HG02943 (cell line): ENCODE measurements at regions not wholly inside any gene's neighbourhood (a gene's known extent, or its start where the extent isn't known, plus 50 kb on each side); places are given as distances from the start of the nearest gene placed in this dataset.
"Not testable (repeated sequence)": the region's sequence is repeated elsewhere in the genome, so short reads cannot be mapped to it uniquely, and the experiment has no call there.

Experiments used
- ATAC-seq: cut with Tn5 transposase; IDR thresholded peaks from one replicate; pipeline ENCODE4 v1.9.1; 2021; ENCODE audit warnings: mild to moderate bottlenecking, low read depth, moderate library complexity; ENCODE audit not compliant: unreplicated experiment

DNA sequence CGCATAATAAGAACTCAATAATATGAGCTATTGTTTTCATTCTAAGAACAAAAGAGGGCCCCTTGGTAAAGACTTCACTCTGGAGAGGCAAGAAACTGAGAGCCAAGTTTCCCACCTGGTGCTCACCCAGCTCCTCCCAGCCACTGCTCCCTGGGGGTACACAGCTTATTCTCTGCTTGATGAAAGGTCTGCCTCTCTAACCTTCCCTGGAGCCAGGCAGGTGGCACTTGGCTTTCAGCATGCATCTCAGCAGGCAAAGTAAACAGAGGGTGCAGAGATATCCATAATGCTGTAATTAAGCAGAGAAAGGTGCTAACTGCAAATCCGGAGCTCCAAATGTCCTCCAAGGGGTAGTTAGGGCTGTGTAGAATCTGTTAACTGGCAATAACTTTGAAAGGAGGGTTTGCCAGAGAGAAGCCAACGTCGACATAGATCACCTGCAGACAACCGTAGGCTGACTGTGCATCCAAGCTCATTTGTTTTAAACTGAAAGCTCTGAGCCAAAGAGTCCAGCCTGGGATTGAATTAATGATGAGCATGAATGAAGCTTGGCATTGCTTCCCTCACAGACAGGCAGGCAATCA lies 159.6 kb upstream of the PROK2 start:
- ATAC-seq = no peak

DNA sequence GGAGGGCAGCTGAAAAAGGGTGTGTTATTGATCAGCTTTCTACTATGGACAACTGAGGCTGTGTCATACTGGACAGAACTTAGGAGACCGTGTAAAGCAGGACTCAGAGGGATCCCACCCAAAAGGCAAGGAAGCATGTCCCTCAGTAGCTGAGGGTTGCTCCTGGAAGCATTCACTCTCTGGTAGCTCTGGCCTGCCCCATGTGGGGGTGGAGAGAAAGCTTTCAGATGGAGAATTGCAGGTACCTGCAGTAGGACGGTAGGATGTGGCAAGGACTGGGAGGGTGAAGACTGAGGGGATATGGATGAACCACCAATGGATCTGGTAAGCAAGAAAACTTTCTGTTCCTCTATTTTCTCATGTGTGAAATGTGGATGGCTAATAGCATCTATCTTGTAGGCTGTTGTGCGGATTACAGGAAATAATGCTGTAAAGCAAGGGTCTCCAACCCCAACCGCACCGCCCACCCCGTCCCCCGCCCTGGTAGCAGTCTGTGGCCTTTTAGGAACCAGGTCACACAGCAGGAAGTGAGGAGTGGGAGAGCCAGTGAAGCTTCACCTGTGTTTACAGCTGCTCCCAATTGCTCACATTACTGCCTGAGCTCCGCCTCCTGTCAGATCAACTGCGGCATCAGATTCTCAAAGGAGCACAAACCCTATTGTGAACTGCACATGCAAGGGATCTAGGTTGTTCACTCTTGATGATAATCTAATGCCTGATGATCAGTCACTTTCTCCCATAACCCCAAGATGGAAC lies 157.7 kb upstream of the PROK2 start:
- no peak for ATAC-seq

DNA sequence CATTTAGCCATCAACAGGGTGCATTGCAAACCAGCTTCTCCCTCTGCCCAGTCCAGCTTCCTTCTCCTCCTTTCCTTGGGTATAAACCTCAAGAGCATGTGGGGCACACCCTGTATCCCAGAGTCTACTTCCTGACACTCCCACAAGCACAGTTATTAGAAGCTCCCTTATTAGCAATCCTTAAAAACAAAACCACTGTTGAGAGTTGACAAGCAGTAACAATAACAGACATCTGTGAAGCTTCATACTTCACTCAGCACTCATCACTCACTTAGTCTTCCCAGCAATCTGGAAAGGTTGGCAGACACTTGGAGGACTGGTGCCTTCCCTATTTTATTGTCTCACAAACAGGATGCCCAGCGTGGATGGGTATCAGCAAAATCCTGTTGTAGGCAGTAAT lies 155.5 kb upstream of the PROK2 start:
- ATAC-seq = no peak

DNA sequence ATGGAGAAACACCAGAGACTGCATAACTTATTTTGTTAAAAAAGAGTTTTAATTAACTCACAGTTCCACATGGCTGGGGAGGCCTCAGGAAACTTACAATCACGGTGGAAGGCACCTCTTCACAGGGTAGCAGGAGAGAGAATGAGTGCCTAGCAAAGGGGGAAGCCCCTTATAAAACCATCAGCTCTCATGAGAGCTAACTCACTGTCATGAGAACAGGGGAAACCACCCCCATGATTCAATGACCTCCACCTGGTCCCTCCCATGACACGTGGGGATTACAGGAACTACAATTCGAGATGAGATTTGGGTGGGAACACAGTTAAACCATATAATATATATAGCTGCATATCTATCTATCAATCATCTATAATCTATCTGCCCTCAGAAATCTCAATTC lies 153.1 kb upstream of the PROK2 start:
- ATAC-seq = not testable (repeated sequence)

DNA sequence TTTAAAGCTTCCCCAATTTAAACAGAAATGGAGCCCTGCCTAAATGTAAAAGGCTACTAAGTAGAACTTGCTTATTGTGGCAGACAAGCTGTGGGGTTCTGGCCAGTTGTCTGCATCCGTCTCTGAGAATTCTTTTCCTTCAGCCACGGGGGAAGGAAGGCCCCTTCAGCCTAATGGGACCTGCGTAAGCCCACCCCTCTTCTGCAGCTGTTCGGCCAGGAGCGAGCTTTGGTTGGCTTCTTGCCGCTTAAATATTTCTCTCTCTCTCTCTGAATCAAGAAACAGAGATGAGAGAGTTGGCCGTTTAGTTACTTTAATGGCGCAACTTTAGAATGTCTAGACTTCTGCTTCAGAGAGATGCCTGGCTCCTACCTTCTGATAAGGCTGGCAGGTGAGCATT lies 151.7 kb upstream of the PROK2 start:
- no peak for ATAC-seq

DNA sequence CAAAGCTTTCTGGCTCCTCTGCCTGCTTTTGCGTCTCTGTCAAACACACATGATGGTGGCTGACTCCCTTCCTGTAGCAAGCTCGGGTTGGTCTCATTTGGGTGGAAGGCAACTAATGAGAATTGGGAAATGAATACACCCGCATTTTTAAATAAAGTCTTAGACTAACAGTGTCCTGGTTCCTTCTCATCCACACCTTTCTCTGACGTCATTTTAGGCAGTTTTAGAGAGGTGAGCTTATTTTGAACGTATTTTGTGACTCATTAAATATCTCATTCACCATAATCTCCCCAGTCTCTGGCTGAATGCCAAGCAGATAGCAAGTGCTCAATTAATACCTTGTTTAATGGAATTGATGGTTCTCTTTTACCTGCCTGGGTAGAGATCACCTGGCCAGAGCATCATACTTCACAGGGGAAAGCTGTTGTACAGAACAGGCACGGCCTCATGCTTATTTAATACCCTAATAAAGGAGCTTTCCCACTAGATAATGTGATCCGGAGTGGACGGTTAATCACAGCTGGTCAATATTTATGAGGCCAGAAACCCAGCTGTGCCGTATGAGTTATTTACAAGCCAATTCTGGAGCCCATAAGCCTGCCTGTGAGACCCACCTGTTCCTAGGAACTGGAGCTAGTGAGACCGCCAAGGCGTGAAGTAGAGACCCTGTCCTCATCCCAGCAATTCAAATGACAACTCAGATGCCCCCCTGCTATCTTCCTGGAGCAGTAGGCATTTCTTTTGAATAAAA lies 149.7 kb upstream of the PROK2 start:
- no peak for ATAC-seq

DNA sequence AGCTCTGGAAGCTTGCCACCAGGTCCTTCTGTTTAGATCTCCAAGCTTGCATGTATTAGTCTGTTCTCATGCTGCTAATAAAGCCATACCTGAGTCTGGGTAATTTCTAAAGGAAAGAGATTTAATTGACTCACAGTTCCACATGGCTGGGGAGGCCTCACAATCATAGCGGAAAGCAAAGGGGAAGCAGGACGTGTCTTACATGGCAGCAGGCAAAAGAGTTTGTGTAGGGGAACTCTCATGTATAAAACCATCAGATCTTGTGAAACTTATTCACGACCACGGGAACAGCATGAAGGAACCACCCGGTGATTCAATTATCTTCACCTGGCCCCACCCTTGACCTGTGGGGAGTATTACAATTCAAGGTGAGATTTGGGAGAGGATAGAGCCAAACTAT lies 147.0 kb upstream of the PROK2 start:
- no peak for ATAC-seq

DNA sequence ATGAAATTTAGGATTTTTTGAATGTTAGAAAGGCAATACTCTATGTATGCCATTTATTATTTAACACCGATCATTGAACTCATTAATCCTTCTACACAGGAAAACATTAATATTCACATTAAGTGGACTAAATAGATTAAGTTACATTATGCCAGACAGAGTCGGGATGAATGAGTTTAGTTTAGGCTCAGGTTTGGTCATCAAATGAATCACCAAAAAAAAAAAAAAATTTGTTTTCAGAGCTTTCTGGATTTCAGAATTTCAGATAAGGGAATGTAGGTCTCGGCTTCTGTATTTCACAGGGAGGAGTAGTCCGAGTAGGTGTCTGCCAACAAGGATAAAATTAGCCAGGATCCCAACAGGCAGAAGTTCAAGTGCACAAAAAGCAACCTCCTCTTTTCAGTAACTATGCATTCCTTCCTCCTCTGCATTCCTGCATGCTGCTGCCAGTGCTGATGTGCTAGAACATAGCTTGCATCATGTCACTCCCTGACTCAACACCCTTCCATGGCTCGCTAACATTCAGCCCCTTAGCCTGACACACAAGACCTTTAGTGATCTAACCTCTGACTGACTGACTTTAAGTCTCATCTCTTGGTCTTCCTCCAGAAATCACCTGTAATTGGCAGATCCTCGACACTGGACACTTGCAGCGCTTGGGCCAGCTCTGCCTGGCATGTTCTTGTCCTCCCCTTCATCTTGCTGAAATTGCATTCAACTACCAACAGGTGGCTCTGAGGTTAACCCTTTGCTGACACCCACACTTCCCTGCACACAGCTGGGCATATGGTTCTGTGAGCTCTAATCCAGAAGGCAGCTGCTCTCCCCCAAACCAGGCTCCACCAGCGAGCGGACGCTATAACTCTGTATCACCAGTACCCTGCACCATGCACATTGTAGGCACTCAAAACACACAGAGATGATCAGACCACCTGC lies 145.4 kb upstream of the PROK2 start:
- no peak for ATAC-seq

DNA sequence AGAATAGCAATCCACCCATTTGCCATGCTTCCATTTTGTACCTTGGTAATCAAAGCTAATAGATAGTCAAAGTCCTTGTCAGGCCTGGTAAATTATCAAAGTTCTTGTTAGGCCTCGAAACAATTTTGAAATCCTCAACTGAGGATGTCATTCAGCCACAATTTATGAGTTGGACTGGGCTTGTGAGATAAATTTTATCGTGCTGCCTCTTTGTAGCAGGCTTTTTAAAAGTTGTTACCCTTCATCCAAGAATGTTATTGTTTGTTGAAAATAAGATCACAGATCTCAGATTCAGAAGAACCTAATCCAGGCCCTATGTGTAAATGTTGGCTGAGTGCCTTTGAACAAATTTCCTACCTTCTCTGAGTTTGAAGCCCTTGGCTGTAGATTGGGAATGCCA lies 143.3 kb upstream of the PROK2 start:
- no peak for ATAC-seq

DNA sequence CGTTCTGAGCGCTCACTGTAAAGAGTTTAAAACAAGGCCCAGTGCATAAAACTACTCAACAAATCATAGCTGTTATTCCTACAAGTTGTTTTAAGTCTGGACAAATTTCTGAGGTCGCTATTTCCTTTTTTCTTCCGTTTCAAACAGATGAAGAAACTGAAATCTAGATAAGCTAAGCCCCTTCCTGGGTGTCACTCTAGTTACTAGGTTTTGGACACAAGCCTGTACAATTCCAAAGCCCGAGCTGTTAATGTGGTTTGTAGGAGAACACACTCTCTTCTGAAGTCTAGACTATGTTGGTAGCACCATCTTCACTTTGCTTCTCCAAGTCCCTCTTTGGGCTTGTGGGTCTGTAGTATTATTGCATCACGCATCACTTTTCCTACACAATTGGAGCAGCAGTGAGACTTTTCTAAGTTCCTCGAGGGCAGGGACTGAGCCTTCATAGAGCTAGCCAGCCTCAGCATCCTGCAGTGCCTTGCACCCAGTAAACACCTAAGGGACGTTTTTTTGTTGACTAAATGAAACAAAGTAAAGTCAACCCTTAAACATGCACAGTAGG lies 142.6 kb upstream of the PROK2 start:
- ATAC-seq = no peak

DNA sequence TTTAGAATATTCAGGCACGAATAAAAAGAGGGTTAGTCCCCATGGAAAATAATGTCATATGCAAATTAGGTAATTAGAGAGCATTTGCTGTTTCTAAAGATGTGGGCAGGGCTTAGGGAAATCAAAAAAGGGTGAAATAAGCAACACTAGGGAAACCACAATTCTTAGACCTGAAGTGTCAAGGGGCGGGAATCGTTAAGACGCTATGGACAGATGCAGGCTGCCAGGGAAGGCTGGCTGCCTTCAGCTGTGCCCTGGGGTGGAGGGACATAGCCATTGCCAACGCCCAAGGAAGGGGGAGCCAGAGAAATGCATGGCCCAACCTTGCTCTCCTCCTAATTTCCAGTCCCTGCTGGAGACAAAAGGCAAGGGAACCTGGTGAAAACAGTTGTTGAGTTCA lies 141.7 kb upstream of the PROK2 start:
- ATAC-seq = no peak

DNA sequence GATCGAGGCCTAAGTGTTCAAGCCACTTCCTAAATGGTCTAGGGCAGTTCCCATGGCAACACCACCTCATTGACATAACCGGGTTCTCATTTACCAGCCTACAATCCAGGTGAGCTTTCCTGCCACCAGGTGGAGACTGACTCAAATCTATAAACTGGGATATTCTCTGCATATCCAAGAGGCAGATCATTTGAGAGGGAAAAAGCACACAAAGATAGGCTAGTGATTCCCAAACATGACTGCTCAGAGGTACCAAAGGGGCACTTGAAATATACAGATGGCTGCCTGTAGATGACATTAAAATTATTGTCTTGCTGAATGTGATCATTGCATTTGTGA lies 141.3 kb upstream of the PROK2 start:
- ATAC-seq = no peak

DNA sequence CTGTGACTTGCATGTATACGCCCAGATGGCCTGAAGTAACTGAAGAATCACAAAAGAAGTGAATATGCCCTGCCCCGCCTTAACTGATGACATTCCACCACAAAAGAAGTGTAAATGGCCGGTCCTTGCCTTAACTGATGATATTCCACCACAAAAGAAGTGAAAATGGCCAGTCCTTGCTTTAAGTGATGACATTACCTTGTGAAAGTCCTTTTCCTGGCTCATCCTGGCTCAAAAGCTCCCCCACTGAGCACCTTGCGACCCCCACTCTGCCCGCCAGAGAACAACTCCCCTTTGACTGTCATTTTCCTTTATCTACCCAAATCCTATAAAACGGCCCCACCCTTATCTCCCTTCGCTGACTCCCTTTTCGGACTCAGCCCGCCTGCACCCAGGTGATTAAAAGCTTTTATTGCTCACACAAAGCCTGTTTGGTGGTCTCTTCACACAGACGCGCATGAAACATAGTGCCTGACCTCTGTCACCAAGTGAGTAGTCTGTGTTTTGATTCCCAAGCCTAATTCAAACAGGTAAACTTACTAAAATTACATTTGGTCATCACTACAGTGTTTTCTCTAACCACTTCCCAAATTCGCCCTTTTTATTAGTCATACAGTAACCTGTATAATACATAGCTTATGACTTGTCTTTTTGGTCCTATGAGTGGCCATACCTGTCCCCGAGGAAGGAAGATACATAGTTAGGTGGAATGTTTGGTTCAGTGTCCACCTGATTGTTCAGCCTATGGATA lies 140.7 kb upstream of the PROK2 start:
- ATAC-seq = not testable (repeated sequence)

DNA sequence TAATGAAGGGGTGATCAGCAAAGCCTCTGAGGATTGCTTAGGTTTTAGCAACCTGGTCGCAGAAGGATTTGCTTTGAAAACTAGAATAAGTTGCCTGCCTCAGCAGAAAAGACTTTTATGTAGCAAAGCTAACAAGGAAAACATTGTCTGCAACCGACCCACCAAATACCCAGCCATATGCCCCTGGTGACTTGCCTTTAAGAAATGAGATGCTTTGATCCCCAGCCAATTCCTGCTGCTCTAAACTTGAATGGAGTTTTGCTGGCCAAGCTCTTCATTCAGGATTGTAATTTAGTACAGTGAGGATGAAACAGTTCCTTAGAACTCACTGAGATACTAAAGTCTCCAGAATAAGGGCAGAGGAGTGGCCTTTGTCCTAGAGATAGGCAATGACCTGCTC lies 139.8 kb upstream of the PROK2 start:
- ATAC-seq = no peak

DNA sequence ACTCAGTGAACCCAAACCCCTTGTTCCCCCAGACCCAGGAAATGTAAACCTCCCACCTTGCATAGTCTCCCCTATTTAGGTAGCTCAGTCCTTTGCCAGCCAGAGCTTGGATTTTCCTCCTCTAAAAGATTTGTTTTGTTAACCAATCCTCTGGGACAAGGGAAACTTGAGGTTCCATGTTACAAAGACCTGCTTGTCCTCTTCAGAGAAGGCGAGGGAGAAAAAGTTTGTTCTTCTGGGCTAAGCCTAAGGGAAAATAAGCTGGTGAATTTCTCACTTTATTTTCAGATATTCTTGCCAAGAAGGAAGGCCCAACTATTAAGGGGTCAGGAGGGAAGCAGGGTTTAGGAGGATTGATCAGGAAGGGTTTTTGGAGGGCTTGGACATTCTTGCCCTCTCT lies 136.1 kb upstream of the PROK2 start:
- no peak for ATAC-seq

DNA sequence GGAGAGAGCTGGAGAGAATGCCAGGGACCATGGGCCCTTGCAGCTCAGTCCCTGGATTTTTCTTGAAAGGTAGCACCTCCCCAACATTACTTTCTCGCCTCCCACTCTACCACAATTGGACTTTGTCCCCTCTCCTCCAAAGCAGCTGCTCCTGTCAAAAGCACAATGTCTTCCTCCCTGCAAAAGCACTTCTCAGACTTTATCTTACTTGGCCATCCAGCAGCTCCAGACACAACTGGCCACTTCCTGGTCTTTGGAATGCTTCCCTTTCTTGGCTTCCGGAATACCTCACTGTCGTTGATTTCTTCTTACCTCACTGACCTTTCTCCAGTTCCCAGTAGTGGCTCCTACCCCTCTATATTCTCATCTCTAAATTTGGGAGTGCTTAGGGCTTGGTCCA lies 134.6 kb upstream of the PROK2 start:
- ATAC-seq = no peak

DNA sequence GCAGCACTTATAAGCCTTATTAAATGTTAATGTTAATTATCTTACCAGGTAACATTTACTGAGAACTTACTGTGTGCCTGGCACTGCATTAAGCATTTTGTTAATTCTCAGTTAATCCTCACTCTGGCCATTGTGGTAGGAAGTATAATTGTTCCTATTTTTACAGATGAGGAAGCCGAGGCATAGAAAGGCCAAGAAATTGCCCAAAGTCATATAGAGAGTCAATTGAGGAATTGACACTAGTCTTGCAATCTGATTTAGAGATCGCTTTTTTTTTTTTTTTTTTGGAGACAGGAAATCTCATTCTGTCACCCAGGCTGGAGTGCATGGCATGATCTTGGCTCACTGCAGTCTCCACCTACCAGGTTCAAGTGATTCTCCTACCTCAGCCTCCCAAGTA lies 132.6 kb upstream of the PROK2 start:
- ATAC-seq = no peak

DNA sequence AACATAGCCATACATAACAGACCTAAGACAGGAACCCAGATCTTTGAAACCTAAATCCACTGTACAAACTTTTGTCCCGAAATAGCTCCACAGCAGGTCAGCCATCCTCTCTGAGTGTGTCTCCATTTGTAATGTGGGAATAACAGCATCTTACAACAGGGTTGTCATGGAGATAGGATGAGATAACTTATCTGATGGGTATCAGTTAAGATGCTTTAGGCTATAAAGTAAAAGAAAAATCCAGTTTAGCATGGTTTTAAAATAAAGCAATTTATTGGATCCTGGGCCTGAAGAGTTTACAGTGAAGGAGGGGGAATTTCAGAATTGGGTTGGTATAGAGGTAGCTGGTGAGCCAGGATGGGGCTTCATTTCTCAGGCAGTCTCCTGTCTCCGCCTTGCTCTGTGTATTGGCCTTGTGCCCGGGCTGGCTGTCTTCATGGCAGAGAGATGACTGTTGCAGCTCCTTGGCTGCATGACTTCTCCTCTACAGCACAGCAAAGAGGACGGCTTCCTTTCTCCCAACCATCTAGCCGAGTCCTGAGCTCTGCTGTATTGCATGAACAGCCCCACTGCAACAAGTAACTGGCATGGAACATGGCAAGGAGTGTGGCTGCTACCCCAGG lies 131.9 kb upstream of the PROK2 start:
- no peak for ATAC-seq

DNA sequence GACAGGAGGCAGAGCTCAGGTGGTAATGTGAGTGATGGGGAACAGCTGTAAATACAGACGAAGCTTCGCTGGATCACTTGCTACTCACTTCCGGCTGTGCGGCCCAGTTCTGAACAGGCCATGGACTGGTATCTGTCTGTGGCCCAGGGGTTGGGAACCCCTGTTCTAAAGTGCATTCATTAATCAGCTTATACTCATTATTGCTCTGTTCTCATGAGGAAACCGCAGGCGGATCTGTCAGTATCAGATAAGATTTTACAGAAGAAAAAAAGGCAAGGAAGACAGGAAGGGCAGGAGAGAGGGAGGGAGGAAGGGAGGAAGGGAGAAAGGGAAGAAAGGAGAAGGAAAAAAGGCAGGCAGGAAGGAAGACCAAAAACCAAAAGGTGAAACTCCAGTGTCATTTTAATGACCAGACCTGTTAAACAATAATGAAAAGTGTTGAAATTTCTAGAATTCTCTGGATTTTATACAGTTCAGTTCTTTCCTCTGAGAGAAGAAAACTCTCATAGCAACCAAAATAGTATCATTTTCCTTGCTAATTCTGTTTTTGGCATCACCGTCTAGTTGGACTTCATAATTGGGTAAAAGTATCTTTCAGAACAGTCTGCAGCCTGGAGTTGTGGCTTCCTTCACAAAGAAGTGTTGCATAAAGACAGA lies 128.0 kb upstream of the PROK2 start:
- no peak for ATAC-seq
